Natural killer cell (primary cell): ENCODE measurements at regions not wholly inside any gene's neighbourhood (a gene's known extent, or its start where the extent isn't known, plus 50 kb on each side); places are given as distances from the start of the nearest gene placed in this dataset.
"Not testable (repeated sequence)": the region's sequence is repeated elsewhere in the genome, so short reads cannot be mapped to it uniquely, and the experiment has no call there.

Experiments
- ATAC-seq, 3 donors: fragments of 150-1000 bp in 2 of 3; fragments of 200-7000 bp in 1 of 3; cut with Tn5 transposase; 1 replicate in 1 of 3; 2 replicates in 2 of 3; pipeline ENCODE4 v1.10.0; 2021; ENCODE audit warnings: mild to moderate bottlenecking in 2 of 3, moderate library complexity in 2 of 3
- DNase-seq, 2 donors: peaks; one replicate each; pipeline versions ENCODE4 v3.0.0 to v3.0.0-alpha.2; 2013 to 2021; ENCODE audit warnings: mixed read lengths in 1 of 2
- H3K27ac ChIP-seq: one replicate; pipeline ENCODE4 v1.5.1; 2013; ENCODE audit warnings: mild to moderate bottlenecking, low read length
- H3K27me3 ChIP-seq: one replicate; pipeline ENCODE4 v1.6.1; 2013; ENCODE audit warnings: low read length; ENCODE audit not compliant: control insufficient read depth, insufficient read depth
- H3K36me3 ChIP-seq: one replicate; pipeline ENCODE4 v1.6.1; 2013; ENCODE audit warnings: low read length; ENCODE audit not compliant: control insufficient read depth, insufficient read depth
- H3K4me1 ChIP-seq: one replicate; pipeline ENCODE4 v1.6.1; 2013; ENCODE audit warnings: low read length; ENCODE audit not compliant: control insufficient read depth, insufficient read depth
- H3K4me3 ChIP-seq: one replicate; pipeline ENCODE4 v1.5.1; 2013; ENCODE audit warnings: low read length
- H3K9me3 ChIP-seq: one replicate; pipeline ENCODE4 v1.6.1; 2013; ENCODE audit warnings: low read length; ENCODE audit not compliant: control insufficient read depth, insufficient read depth
- H3K27ac Mint-ChIP-seq, 2 donors: one replicate each; pipeline ENCODE4 v1.8.0; 2022; ENCODE audit warnings: mild to moderate bottlenecking in 2 of 2, mixed read lengths in 2 of 2, moderate library complexity in 1 of 2
- H3K27me3 Mint-ChIP-seq, 2 donors: one replicate each; pipeline ENCODE4 v1.8.0; 2022; ENCODE audit warnings: low read depth in 2 of 2, mixed read lengths in 2 of 2
- H3K36me3 Mint-ChIP-seq: one replicate; pipeline ENCODE4 v1.8.0; 2022; ENCODE audit warnings: mixed read lengths
- H3K4me1 Mint-ChIP-seq, 2 donors: one replicate each; pipeline ENCODE4 v1.8.0; 2022; ENCODE audit warnings: mixed read lengths in 2 of 2
- H3K4me3 Mint-ChIP-seq: one replicate; pipeline ENCODE4 v1.8.0; 2022; ENCODE audit warnings: mild to moderate bottlenecking, moderate library complexity, mixed read lengths
- H3K9me3 Mint-ChIP-seq, 2 donors: one replicate each; pipeline ENCODE4 v1.8.0; 2022; ENCODE audit warnings: mixed read lengths in 2 of 2
- CTCF ChIP-seq: fragments of 200-600 bp; IDR thresholded peaks from one replicate; pipeline ENCODE4 v1.8.0; 2022; ENCODE audit warnings: antibody characterized with exemption
- WGBS: methylation state at CpG from one replicate; pipeline ENCODE4 v1.1.7; 2013; ENCODE audit warnings: missing lambda C conversion rate; ENCODE audit not compliant: insufficient coverage; 5-methylcytosine and 5-hydroxymethylcytosine counted together
- intact Hi-C: fragments of 100-400 bp; cut with micrococcal nuclease; formaldehyde crosslinking; loops from one replicate; pipeline ENCODE4 v1.14.2; 2022

GRCh38 chr3:137572931-137573330 is 191.2 kb upstream of the SOX14 start:
- no peak for TF ChIP-seq CTCF
- Histone ChIP-seq H3K9me3 (no peaks in the 10 kb centered on the region), H3K4me3 (no peak overlapping the region), H3K36me3 (no peaks in the 10 kb centered on the region), H3K27ac (no peak overlapping the region), H3K27me3 (no peaks in the 10 kb centered on the region), H3K4me1 (no peaks in the 10 kb centered on the region)
- WGBS = 69% methylated on average over 3 of the region's 3 CpGs
- peaks cover 16 to 24% of the 10 kb centered on the region in 2 donors for H3K9me3 Mint-ChIP-seq
- no peaks in the 10 kb centered on the region for H3K4me1 Mint-ChIP-seq
- H3K4me3 Mint-ChIP-seq = no peak overlapping the region
- intact Hi-C loops = no loop called here
- ATAC-seq (no peak), DNase-seq (no peak)
- no peak overlapping the region for H3K27ac Mint-ChIP-seq
- H3K36me3 Mint-ChIP-seq = no peaks in the 10 kb centered on the region
- no peaks in the 10 kb centered on the region for H3K27me3 Mint-ChIP-seq

GRCh38 chr3:137582484-137582883 is 181.6 kb upstream of the SOX14 start:
- H3K27ac ChIP-seq = no peak overlapping the region
- no peaks in the 10 kb centered on the region for H3K36me3 ChIP-seq
- H3K4me3 Mint-ChIP-seq = no peak overlapping the region
- TF ChIP-seq CTCF = no peak
- no peak overlapping the region for H3K4me3 ChIP-seq
- no peaks in the 10 kb centered on the region for H3K4me1 Mint-ChIP-seq
- 65% methylated on average over 1 of the region's 1 CpG for WGBS
- no peaks in the 10 kb centered on the region for H3K27me3 ChIP-seq
- H3K9me3 Mint-ChIP-seq = peaks cover 11 to 14% of the 10 kb centered on the region in 2 donors
- H3K9me3 ChIP-seq = peaks cover 4% of the 10 kb centered on the region
- no peaks in the 10 kb centered on the region for H3K27me3 Mint-ChIP-seq
- H3K36me3 Mint-ChIP-seq = no peaks in the 10 kb centered on the region
- DNase-seq = no peak
- H3K4me1 ChIP-seq = no peaks in the 10 kb centered on the region
- no peak overlapping the region for H3K27ac Mint-ChIP-seq
- intact Hi-C loops = no loop called here
- ATAC-seq = no peak

- no peaks in the 10 kb centered on the region for H3K4me1 ChIP-seq
- Mint-ChIP-seq H3K4me1 (no peaks in the 10 kb centered on the region), H3K27ac (no peak overlapping the region), H3K27me3 (no peaks in the 10 kb centered on the region), H3K9me3 (peaks cover 11 to 14% of the 10 kb centered on the region in 2 donors), H3K4me3 (no peak overlapping the region), H3K36me3 (no peaks in the 10 kb centered on the region)
- H3K36me3 ChIP-seq = no peaks in the 10 kb centered on the region
- no peak overlapping the region for H3K4me3 ChIP-seq
- no peak for ATAC-seq
- peaks cover 4% of the 10 kb centered on the region for H3K9me3 ChIP-seq
- TF ChIP-seq CTCF = no peak
- intact Hi-C loops = no loop called here
- no peak overlapping the region for H3K27ac ChIP-seq
- WGBS = no CpG with 5 or more reads among the region's 2 CpGs
- DNase-seq = no peak
- no peaks in the 10 kb centered on the region for H3K27me3 ChIP-seq
Observed at GRCh38 chr3:137583256-137583655, 180.9 kb upstream of the SOX14 start.

- H3K36me3 ChIP-seq = no peaks in the 10 kb centered on the region
- TF ChIP-seq CTCF = no peak
- H3K9me3 ChIP-seq = no peaks in the 10 kb centered on the region
- ATAC-seq (no peak), DNase-seq (no peak)
- 95% methylated on average over 5 of the region's 6 CpGs for WGBS
- Mint-ChIP-seq H3K9me3 (peaks cover 8 to 13% of the 10 kb centered on the region in 2 donors), H3K27ac (no peak overlapping the region), H3K4me1 (no peaks in the 10 kb centered on the region), H3K4me3 (no peak overlapping the region), H3K27me3 (no peaks in the 10 kb centered on the region), H3K36me3 (no peaks in the 10 kb centered on the region)
- no peaks in the 10 kb centered on the region for H3K4me1 ChIP-seq
- H3K27ac ChIP-seq = no peak overlapping the region
- intact Hi-C loops = no loop called here
- H3K27me3 ChIP-seq = no peaks in the 10 kb centered on the region
- no peak overlapping the region for H3K4me3 ChIP-seq
Observed at GRCh38 chr3:137588871-137589270, 175.2 kb upstream of the SOX14 start.

GRCh38 chr3:137595415-137595814 is 168.7 kb upstream of the SOX14 start:
- H3K27ac Mint-ChIP-seq, H3K27me3 ChIP-seq, H3K4me1 Mint-ChIP-seq, DNase-seq, intact Hi-C loops, H3K9me3 ChIP-seq, H3K4me3 Mint-ChIP-seq, H3K4me3 ChIP-seq, H3K36me3 Mint-ChIP-seq, H3K27me3 Mint-ChIP-seq, H3K4me1 ChIP-seq, H3K27ac ChIP-seq, H3K36me3 ChIP-seq, ATAC-seq: not testable (repeated sequence)
- 80% methylated on average over 1 of the region's 4 CpGs for WGBS
- H3K9me3 Mint-ChIP-seq = peaks cover 23 to 32% of the 10 kb centered on the region in 2 donors
